ENCODE measurements at regions not wholly inside any gene's neighbourhood (a gene's known extent, or its start where the extent isn't known, plus 50 kb on each side); places are given as distances from the start of the nearest gene placed in this dataset.

DNA sequence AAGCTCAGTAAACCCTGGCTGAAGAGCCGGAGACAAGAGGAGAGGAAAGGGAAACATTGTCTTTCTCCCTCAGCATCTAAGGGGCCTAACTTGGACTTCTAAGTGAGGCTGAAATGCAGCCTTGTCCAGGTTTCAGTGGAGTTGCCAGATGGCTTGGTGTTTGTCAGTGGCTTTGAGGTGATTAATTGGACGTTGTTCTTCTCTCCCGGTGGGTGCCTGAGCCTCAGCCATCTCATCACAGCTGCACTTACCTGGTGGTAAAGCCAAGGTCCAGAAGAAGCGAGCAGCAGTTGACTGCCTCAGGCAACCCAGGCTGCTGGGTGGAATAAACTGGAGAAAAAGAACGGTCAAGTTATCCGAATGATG, 202.2 kb upstream of the NLRP1 start:
- DNase-seq (ENCODE audit: low spot score), result no peak

DNA sequence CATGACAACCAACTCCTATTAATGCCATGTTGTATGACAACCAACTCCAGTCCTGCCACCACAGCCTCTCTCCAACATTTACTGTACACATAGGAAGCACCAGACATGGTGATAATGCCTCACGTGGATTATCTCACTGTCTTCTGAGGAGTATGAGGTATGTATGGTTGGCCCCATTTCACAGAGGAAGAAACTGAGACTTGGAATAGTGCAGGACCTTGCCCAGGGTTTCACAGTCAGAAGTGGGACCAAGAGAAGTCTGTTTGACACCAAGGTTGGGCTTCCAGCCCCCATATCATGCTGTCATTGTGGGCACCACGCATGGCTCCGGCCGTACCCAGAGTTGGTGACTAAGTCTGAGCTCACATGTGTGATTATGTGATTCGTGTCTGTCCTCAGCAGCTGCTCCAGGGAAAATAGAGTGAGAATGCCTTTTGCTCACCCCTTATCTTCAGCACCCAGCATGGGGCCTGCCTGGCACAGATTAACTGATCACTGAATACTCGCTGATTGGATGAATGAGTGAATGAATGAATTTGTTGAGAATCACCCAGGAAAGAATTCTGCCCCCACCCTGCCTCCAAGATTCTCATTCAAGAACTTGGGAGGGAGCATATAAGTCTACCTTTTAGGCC, 204.1 kb upstream of the NLRP1 start:
- no peak for DNase-seq (ENCODE audit: low spot score)

DNA sequence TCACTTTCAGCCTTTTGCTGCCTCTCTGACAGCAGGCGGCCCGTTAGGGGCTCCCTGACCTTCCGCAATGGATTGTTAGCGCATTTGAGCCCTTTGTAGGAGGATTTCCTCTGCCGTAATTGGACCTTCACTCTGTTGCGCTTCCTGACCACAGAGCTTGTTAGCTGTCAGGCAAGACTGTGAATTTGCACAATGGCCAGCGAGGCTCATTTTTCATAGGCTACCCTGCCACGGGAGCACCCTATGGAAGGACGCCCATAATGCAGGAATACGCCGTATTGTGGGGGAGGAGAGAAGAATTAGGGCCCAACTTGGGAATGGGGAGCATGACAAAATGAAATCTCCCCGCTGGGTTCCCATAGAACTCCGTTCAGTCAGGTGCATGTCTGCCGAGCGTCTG, 205.2 kb upstream of the NLRP1 start:
- no peak for DNase-seq (ENCODE audit: low spot score)

DNA sequence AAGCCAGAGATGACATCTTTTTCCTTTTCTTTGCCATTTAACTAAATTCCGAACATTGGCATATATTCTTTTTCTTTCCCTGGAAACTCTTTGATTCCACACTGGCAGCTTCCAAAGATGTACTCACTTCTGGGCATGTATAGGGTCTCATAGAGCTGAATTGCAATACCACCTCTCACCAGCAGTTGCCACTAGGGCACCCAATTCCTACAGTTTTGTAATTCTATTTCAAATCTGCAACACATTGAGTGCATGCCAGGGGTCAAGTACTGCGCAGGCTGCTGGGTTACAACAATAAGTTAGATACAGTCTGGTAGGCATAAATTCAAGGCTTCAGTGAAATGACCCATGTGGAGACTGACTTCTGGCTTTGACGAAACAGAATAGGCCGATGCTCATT, 208.8 kb upstream of the NLRP1 start:
- DNase-seq (ENCODE audit: low spot score), result no peak

DNA sequence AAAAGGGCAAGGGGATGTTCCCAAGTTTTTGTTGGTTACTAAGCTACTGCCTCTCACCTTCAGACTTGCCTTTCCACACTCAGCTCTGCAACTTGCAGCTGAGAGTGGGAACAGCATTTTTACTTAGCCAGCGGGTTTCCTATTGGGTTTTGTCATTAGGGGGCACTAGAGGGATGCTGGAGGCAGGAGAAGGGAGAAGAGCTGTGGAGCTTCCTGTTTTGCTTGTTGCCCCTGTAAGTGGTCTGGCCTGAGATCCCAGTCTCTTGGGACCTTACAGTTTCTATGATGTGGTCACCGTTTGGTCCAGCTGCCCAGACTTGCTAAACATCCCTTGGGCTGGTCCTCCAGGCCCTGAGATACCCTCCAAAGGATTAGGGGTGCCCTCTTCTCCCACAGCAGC, 209.6 kb upstream of the NLRP1 start:
- no peak for DNase-seq (ENCODE audit: low spot score)

DNA sequence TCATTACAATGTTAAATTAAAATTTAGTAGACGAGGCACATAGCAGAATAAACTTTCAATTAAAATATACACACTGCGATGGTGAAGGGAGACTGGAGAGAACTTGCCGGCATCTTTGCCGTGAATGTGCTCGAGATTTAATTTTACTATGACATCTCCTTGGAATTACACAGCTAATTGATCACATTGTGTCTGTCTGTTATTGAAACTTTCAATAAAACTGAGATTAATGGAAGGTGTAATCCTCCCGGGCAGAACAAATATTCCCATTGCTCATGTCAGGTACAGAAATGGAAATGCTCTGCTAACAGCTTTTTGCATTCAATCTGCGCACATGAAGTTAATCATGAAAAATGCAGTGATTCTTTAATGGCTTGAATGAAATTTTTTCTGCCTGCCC, 210.1 kb upstream of the NLRP1 start:
- no peak for DNase-seq (ENCODE audit: low spot score)

DNA sequence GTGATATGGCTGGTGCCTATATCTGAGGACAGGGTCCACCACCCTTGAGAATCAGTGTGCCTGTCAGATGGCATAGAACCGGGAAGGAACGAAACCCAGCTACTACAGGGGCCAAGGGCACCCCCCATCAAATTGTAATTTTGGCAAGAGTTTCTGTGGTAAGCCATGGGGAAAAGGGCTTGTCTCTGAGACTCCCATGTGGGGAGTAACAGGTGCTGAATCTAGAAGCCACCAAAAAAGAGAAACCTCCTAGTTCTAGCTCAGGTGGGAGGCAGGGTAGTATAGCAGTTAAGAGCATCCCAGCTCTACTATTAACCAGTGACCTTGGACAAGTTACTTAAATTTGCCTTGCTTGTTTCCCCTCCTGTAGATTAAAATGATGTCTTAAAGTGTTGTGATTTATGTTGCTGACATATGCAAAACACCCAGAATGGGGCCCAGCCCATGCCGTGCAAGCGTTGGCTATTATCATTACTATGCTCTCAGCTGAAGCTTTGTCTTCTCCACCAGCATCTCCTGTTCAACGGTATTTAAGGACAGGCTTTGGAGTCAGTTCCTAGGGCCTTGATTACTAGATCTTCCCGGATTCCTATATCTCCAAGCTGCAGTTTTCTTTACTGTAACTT, 210.7 kb upstream of the NLRP1 start:
- DNase-seq (ENCODE audit: low spot score), result no peak

DNA sequence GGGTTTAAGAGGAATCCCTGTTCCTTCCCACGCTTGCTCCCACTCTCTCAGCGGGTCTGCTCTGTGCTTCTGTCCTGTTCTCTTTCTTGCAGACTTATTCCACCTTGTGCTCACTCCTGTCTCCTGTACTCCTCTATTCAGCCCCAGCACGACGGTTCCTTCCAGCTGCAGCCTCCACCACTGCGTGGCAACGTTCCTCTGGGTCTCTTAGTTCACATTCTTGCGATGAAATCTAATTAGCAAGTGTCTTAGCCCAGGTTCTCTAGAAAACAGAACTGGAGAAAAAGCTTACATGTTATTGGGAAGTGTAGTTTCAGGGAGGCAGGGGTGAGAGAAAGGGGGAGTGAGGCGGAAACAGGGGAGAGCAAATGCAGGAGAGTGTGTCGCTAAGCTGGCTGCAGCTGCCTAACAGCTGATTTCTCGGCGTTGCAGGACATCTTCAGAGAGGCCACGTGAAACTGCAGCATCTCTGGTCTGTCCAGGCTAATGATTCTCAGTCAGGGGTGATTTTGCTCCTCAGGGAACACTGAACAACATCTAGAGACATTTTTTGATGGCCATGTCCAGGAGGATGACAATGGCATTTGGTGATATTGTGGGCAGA, 213.2 kb upstream of the NLRP1 start:
- DNase-seq (ENCODE audit: low spot score), result no peak

DNA sequence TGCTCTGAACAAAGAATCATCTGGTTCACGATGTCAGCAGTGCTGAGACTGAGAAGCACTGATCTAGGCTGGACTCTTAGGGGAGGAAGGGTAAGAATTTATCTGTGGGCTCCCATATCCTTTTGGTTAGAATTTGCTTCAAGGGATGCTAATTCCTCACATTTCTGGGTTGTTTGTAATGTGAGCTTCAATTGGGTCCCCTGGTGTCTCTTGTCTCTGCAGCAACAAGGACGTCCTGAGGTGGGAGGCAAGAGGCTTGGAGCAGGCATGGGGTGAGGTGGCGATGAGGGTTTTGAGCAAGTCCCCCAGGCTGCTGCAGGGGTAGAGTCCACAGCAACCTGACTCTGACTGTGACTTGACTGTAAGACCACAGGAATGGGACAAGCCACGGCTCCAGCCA, 213.8 kb upstream of the NLRP1 start:
- no peak for DNase-seq (ENCODE audit: low spot score)

DNA sequence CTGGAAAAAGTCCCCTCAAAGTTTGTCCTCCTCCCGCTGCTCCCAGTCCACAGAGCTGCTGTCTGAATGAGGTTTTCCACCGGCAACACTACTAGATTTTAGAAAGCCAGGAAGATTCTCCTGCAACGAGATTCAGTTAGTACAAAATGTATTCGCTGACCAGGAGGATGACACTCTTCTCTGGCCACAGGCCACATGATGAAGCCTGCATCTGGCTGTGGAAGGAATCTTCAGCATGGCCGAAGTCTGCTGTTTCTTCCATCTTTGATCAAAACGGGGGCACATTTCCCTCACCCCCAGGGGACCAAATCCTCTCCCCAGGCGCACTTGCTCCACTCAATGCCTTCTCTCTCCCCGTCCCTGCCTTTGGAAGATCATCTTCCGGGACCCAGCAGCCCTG, 215.8 kb upstream of the NLRP1 start:
- no peak for DNase-seq (ENCODE audit: low spot score)

DNA sequence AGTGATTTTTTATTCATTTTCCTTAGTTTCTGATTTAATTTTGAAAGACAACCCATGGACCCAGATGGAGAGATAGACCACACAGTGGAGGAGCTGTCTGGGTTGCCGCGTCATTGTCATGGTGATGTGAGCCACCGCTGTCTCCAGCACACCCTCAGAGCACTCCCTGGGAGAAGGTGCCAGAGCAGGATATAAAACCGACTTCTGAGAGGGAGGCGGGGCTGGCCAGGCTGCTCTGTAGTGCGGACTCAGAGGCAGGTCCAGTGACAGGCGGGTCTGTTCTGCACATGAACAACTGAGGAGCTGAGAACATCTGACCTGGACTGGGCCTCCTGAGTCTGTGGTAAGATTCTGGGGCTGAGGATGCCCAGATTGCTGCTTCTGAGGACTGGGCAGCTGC, 216.3 kb upstream of the NLRP1 start:
- DNase-seq (ENCODE audit: low spot score), result no peak

DNA sequence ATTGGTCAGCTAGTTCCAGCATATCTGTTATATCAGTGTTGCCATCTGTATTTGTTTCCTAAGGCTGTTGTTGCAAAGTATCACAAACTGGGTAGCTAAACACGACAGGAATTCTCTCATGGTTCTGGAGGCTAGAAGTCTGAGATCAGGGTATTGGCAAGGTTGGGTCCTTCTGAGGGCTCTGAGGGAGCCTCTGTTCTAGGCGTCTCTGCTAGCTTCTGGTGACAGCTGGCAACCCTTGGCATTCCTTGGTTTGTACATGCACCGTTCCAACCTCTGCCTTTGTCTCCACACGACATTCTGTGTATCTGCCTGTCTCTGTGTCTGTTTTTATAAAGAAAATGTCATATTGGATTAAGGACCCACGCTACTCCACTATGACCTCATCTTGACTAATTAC, 219.9 kb upstream of the NLRP1 start:
- DNase-seq (ENCODE audit: low spot score), result no peak

DNA sequence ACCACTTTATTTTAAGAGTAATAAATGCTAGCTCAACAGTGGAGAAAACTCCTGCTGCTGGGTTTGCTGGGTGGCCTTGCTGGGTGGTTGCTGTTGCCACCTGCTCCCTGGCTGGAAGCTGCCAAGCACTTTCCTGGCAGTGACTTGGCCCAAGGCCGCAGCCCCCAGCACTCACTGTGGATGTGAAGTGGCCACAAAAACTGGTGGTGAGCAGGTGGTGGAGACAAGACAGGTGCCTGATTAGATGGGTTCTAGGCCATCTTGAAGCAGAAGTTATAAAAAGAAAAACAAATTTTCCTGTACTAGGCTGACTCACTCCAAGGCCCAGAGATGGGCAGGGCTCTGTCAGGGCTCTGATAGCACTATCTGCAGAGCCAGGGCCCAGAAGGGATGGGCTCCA, 224.7 kb upstream of the NLRP1 start:
- no peak for DNase-seq (ENCODE audit: low spot score)

DNA sequence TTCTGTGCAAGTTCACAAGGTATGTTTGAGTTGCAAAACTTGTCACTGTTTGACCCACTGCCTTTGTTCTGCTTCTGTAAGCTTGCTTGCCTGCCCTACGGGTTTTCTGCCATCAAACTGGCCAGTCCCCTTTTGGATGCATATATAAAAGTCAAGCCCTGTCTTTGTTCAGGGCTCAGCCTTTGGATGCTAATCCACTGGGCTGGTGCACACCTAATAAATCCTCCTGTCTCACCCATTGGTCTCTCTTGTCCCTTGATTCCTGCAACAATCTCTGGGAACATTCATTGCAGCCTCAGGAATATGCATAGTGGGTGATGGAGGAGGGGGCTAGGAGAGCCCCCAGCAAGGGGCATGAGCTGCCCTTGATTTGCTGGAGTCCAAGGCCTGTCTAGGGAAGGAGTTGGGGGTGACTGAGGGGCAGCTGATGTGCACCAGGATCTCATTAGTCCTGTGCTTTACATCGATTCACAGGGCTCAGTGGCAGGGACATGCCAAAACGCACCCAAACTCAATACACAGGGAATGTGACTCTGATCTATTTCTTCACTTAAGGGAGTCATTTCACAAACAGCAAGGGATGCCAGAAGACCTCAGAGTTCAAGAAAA, 225.4 kb upstream of the NLRP1 start:
- no peak for DNase-seq (ENCODE audit: low spot score)

DNA sequence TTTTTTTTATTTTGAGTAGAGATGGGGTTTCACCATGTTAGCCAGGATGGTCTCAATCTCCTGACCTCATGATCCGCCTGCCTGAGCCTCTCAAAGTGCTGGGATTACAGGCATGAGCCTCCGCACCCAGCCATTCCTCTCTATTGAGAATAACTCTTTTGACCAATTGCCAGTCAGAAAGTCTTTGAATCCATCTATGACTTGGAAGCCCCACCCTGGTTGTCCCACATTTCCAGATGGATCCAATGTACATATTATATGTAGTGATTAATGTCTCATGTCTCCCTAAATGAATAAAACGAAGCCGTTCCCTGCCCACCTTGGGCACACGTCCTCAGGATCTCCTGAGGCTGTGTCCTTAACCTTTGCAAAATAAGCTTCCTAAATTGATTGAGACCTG, 228.3 kb upstream of the NLRP1 start:
- DNase-seq (ENCODE audit: low spot score), result no peak

DNA sequence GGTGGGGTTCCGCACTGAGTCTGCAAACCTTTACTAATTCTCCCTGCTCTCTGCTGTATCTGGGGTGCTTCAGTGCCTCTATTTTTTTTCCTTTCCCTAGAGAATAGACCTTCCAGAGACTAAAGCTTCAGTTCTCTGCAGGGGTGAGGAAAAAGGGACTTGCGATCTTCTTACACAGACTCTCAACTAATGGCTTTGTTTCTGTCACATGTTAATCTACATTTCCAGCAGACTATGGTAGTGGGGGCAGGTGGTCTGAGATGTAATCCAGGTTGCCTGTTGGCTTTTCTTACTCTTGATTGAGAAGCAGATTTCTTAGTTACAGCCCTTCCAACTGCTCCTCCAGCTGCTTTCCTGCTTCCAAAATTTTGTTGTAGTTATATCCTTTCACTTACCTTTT, 229.0 kb upstream of the NLRP1 start:
- DNase-seq (ENCODE audit: low spot score), result no peak

DNA sequence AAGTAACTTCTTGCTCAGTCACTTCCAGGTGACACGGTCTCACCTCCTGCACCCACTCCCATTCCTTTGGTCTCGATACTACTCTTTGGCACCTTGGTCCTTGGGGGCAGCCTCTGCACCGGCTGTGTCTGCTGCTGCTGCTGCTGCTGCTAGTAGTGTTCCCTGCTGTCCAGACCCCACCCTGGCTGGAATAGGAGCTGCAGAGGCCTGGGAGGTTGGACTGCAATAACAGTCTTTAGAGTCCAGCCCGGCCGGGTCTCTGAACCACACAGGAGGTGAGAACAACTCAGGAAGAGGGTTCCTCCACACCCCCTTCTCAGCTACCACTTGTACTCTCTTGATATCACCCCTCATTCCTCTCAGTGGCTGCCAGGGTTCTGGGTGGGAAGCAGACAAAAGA, 231.1 kb upstream of the NLRP1 start:
- no peak for DNase-seq (ENCODE audit: low spot score)

DNA sequence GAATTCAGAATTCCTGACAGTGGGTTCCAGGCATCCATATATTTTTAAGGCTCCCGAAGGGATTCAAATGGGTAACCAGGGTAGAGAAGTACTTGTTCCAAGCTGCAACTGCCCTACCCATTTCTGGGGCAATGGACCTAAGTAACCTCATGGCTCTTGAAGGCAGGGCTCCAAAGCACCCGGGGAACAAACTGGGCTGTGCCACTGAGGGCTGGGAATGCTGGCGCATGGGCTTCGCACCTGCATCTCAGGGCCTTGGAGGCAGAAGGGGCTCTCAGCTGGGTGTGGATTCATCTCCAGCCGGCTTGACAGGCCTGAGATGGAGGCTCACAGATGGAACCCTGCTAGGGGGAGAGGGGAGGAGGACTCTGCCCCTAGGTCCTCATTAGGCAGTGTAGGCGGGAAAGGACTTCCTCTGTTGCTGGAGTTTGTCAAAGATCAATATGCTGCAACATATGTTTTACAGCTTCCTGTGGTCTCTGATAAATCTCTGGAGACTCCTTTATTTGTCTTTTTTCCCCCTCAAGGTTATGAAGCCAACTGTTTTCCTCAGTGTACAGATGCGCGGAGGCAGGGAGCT, 232.3 kb upstream of the NLRP1 start:
- no peak for DNase-seq (ENCODE audit: low spot score)

DNA sequence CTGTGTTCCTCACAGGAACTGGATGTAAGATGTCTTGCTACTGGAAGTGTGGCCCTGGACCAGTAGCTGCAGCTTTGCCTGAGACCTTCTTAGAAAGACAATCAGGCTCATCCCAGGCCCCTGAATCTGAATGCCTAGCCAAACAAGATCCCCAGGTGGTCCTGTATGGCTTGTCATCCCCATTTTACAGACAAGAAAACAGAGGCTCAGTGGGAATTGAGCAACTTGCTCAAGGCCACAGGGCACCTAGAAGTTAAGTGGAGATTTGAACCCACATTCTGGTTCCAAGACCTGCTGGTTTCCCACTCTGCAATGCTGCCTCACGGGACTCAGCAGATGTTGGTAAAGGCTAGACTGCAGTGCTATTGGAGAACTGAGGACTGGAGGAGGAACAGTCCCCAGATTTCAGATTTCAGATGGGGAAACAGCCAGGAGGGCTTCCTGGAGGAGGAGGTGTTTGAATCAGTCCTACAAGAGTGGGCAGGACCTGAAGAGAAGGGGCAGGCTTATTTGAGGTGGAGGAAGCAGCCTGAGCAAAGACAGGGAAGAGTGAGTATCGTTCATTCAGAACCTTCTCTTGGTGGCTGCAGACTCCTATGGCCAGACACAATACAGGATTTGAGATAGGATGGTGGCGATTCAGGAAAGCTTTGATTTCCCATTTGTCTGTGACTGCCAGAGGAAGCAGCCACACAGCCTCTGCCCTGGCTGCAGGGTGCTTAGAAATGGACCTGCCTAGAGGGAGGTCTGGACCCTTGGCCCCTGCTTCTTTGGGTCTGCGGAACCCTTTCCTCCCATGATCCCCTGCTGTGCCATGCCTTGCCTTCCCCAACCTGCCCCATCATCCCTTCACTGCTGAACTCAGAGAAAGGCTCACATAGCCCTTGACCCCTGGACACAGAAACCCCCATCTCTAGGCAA, 233.4 kb upstream of the NLRP1 start:
- no peak for DNase-seq (ENCODE audit: low spot score)

DNA sequence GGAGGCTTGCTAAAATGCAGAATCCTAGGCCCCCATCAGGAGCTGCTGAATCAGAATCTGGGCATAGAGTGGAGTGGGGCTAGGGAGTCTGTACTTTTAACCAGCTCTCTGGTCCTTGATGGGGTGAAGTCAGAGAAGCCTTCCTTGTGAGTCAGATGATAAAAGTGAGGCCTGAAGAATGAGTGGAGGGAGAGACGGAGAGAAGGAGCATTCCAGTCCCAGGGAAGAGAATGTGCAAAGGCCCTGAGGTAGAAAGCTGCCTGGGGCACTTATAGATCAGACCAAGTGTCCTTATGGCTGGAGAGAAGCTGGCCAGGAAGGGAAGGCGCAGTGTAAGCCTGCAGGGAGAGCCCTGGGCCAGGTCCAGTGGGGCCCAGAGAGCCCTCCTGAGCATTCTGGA, 235.1 kb upstream of the NLRP1 start:
- DNase-seq (ENCODE audit: low spot score), result no peak

DNA sequence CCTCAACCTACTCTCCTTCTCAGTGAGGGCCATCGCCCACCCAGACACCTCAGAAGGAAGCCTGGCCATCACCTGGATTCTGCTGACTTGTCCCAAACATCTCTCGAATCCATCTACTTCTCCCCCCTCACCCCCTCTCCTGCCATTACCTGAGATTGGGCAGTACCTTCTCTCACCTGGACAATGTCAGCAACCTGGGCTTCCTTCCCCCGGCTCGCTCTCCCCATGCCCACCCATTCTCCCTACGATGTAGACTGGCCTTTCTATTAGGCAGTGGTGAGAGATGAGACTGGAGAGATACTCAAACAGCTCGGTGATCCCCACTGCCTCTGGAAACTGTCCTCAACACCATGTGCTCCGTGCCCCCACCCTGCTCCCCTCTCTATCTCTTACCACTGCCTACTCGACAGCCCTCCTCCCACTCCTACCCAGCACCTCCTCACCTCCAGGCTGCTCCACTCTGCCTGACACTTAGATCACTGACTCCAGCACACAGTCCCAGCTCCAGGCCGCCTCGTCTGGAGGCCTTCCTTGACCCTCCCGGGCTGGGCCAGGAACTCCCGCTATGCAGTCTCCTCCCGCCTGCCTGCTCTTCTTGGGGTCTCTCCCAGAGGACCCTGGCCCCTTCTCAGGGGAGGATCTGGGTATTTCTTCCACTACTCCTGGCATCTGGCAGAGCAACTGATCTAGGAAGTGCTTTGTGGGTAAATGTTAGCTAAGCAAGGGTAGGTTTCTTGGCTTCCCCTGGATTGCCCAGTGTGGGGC, 235.8 kb upstream of the NLRP1 start:
- no peak for DNase-seq (ENCODE audit: low spot score)
